H9 (cell line): ENCODE measurements at regions not wholly inside any gene's neighbourhood (a gene's known extent, or its start where the extent isn't known, plus 50 kb on each side); places are given as distances from the start of the nearest gene placed in this dataset.

Experiments used
- DNase-seq: peaks from one replicate; pipeline ENCODE4 v3.0.0-alpha.2; 2017
- H2AFZ ChIP-seq: one replicate; pipeline ENCODE4 v1.6.1; 2013; ENCODE audit warnings: mild to moderate bottlenecking, low read length, control low read depth, moderate library complexity
- H2AK5ac ChIP-seq: 2 replicates; pipeline ENCODE4 v1.6.1; 2013; ENCODE audit warnings: low read length, control low read depth, mixed read lengths; ENCODE audit not compliant: insufficient read length
- H2BK120ac ChIP-seq: one replicate; pipeline ENCODE4 v1.6.1; 2013; ENCODE audit warnings: low read depth, mild to moderate bottlenecking, low read length, control low read depth, inconsistent platforms; ENCODE audit not compliant: poor library complexity, severe bottlenecking
- H2BK12ac ChIP-seq: 2 replicates; pipeline ENCODE4 v1.6.1; 2013; ENCODE audit warnings: low read length, control low read depth, mixed read lengths, low read depth; ENCODE audit not compliant: insufficient read length
- H2BK15ac ChIP-seq: 2 replicates; pipeline ENCODE4 v1.6.1; 2013; ENCODE audit warnings: low read depth, low read length, control low read depth
- H2BK20ac ChIP-seq: one replicate; pipeline ENCODE4 v1.6.1; 2013; ENCODE audit warnings: low read depth, mild to moderate bottlenecking, low read length, control low read depth, inconsistent platforms; ENCODE audit not compliant: poor library complexity, severe bottlenecking
- H2BK5ac ChIP-seq: 2 replicates; pipeline ENCODE4 v1.6.1; 2013; ENCODE audit warnings: low read length, control low read depth, mixed read lengths; ENCODE audit not compliant: insufficient read length
- H3K14ac ChIP-seq: 2 replicates; pipeline ENCODE4 v1.6.1; 2013; ENCODE audit warnings: low read length, control low read depth; ENCODE audit not compliant: insufficient read depth
- H3K18ac ChIP-seq: 2 replicates; pipeline ENCODE4 v1.6.1; 2013; ENCODE audit warnings: low read depth, mild to moderate bottlenecking, mixed read lengths, low read length, control low read depth; ENCODE audit not compliant: insufficient read length
- H3K23ac ChIP-seq: 2 replicates; pipeline ENCODE4 v1.6.1; 2013; ENCODE audit warnings: low read length, control low read depth, mixed read lengths, low read depth; ENCODE audit not compliant: insufficient read length
- H3K23me2 ChIP-seq: 2 replicates; pipeline ENCODE4 v1.6.1; 2013; ENCODE audit warnings: low read depth, mild to moderate bottlenecking, mixed read lengths, low read length, control low read depth; ENCODE audit not compliant: insufficient read length, poor library complexity, severe bottlenecking
- H3K27ac ChIP-seq: 2 replicates; pipeline ENCODE4 v1.5.1; 2013; ENCODE audit warnings: low read length, control low read depth, mixed read lengths, low read depth; ENCODE audit not compliant: insufficient read length
- H3K27me3 ChIP-seq: 2 replicates; pipeline ENCODE4 v1.6.1; 2013; ENCODE audit warnings: low read length, control low read depth, inconsistent platforms; ENCODE audit not compliant: insufficient read depth
- H3K4ac ChIP-seq: 2 replicates; pipeline ENCODE4 v1.6.1; 2013; ENCODE audit warnings: low read depth, mild to moderate bottlenecking, control low read depth, inconsistent platforms, low read length, moderate library complexity
- H3K4me1 ChIP-seq: 2 replicates; pipeline ENCODE4 v1.6.1; 2013; ENCODE audit warnings: low read length, control low read depth, inconsistent platforms; ENCODE audit not compliant: insufficient read depth
- H3K4me2 ChIP-seq: 2 replicates; pipeline ENCODE4 v1.6.1; 2013; ENCODE audit warnings: low read length, control low read depth, mixed read lengths; ENCODE audit not compliant: insufficient read length, insufficient read depth
- H3K56ac ChIP-seq: 2 replicates; pipeline ENCODE4 v1.6.1; 2013; ENCODE audit warnings: low read depth, mild to moderate bottlenecking, mixed read lengths, low read length, control low read depth; ENCODE audit not compliant: insufficient read length
- H3K79me1 ChIP-seq: 2 replicates; pipeline ENCODE4 v1.6.1; 2013; ENCODE audit warnings: low read depth, mild to moderate bottlenecking, moderate library complexity, low read length, control low read depth, inconsistent platforms; ENCODE audit not compliant: insufficient read depth, poor library complexity, severe bottlenecking
- H3K79me2 ChIP-seq: 2 replicates; pipeline ENCODE4 v1.6.1; 2013; ENCODE audit warnings: low read length, control low read depth, inconsistent platforms; ENCODE audit not compliant: insufficient read depth
- H3K9ac ChIP-seq: 2 replicates; pipeline ENCODE4 v1.6.1; 2013; ENCODE audit warnings: low read length, control low read depth, mixed read lengths; ENCODE audit not compliant: insufficient read length; ENCODE audit errors: extremely low read depth
- H3K9me3 ChIP-seq: one replicate; pipeline ENCODE4 v1.6.1; 2013; ENCODE audit warnings: low read depth, low read length, inconsistent platforms; ENCODE audit not compliant: control insufficient read depth
- H3T11ph ChIP-seq: one replicate; pipeline ENCODE4 v1.6.1; 2013; ENCODE audit warnings: mild to moderate bottlenecking, low read length, control low read depth, inconsistent platforms
- H4K20me1 ChIP-seq: one replicate; pipeline ENCODE4 v1.6.1; 2013; ENCODE audit not compliant: control insufficient read depth, insufficient read length, insufficient read depth
- H4K5ac ChIP-seq: 2 replicates; pipeline ENCODE4 v1.6.1; 2013; ENCODE audit warnings: low read depth, mild to moderate bottlenecking, mixed read lengths, low read length, control low read depth; ENCODE audit not compliant: insufficient read length
- H4K8ac ChIP-seq: replicated peaks from 2 replicates; pipeline ENCODE4 v1.6.1; 2013; ENCODE audit warnings: low read length, control low read depth, mixed read lengths, low read depth; ENCODE audit not compliant: insufficient read length
- H4K91ac ChIP-seq: 2 replicates; pipeline ENCODE4 v1.6.1; 2013; ENCODE audit warnings: low read depth, mild to moderate bottlenecking, moderate library complexity, mixed read lengths, low read length, control low read depth; ENCODE audit not compliant: insufficient read length
- H3K27ac Mint-ChIP-seq, 3 experiments: 2 replicates in 2 of 3; 3 replicates in 1 of 3; pipeline ENCODE4 v1.8.0; 2020 to 2021; ENCODE audit warnings: mixed read lengths in 3 of 3, mild to moderate bottlenecking in 1 of 3, moderate library complexity in 1 of 3
- H3K27me3 Mint-ChIP-seq: 2 replicates; pipeline ENCODE4 v1.8.0; 2021; ENCODE audit warnings: low read depth, mild to moderate bottlenecking, moderate library complexity, mixed read lengths
- H3K36me3 Mint-ChIP-seq, 3 experiments: 2 replicates in 2 of 3; 3 replicates in 1 of 3; pipeline ENCODE4 v1.8.0; 2020 to 2021; ENCODE audit warnings: low read depth in 3 of 3, mixed read lengths in 3 of 3; ENCODE audit not compliant: insufficient read depth in 1 of 3
- H3K4me1 Mint-ChIP-seq, 2 experiments: 2 replicates each; pipeline ENCODE4 v1.8.0; 2020; ENCODE audit warnings: mixed read lengths in 2 of 2
- H3K4me3 Mint-ChIP-seq, 2 experiments: 2 replicates in 1 of 2; 3 replicates in 1 of 2; pipeline ENCODE4 v1.8.0; 2020 to 2021; ENCODE audit warnings: mild to moderate bottlenecking in 2 of 2, mixed read lengths in 2 of 2, moderate library complexity in 1 of 2
- H3K9me3 Mint-ChIP-seq, 2 experiments: 2 replicates in 1 of 2; 3 replicates in 1 of 2; pipeline ENCODE4 v1.8.0; 2020; ENCODE audit warnings: mild to moderate bottlenecking in 2 of 2, mixed read lengths in 2 of 2, moderate library complexity in 1 of 2
- WGBS: extraction: QIAGEN DNeasy Blood & Tissue Kit; methylation state at CpG from one replicate; pipeline ENCODE4 v1.1.7; 2013; ENCODE audit warnings: missing lambda C conversion rate, low lambda C conversion rate, mixed read lengths; ENCODE audit not compliant: insufficient read length; ENCODE audit errors: extremely low coverage; 5-methylcytosine and 5-hydroxymethylcytosine counted together
- TF ChIP-seq, protein P1 (sequence below): fragments of 200-600 bp; sonication (generic); conservative IDR thresholded peaks from 3 replicates; pipeline ENCODE4 v1.8.0; 2021; ENCODE audit warnings: antibody characterized with exemption, mild to moderate bottlenecking

DNA sequence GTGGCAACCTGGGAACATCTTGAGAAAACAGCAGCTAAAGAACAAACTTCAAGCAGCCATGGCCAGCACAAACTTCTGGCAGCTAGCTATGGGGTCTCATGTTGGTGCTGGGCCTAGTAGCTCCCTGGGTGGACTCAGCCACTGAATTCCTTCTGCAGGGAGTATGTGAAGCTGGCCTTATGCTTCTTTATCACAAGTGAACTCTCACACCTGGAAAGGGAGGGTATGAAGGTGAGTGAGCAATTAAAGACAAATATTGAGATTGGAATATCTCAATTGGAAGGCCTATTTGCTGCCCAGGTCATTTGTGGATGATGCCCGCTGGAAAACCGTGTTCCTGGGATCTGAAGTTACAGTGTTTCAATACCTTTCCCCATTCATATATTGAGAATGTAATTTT, 153.3 kb upstream of the RPS6KA3 start:
- no peak overlapping the region for H3K18ac ChIP-seq
- H3K36me3 Mint-ChIP-seq = peaks cover 0 to 5% (median 0%) of the 10 kb centered on the region in 3 experiments; a peak in 2 of 7 replicates
- H3K27ac Mint-ChIP-seq = no peak overlapping the region
- no peak overlapping the region for H4K5ac ChIP-seq
- H3K79me2 ChIP-seq = no peaks in the 10 kb centered on the region
- H3K9me3 ChIP-seq = peaks cover 7% of the 10 kb centered on the region
- H3K4me2 ChIP-seq = no peak overlapping the region
- H3K27ac ChIP-seq = no peak overlapping the region
- no peak overlapping the region for H2BK20ac ChIP-seq
- no peak overlapping the region for H2BK5ac ChIP-seq
- H4K8ac ChIP-seq = no peak overlapping the region
- H2AFZ ChIP-seq = no peak overlapping the region
- H3K9me3 Mint-ChIP-seq = peaks cover 62 to 64% of the 10 kb centered on the region in 2 experiments
- no peaks in the 10 kb centered on the region for H3K4me1 ChIP-seq
- no peaks in the 10 kb centered on the region for H4K20me1 ChIP-seq
- no peak overlapping the region for H4K91ac ChIP-seq
- H3T11ph ChIP-seq = no peak overlapping the region
- H3K23me2 ChIP-seq = no peaks in the 10 kb centered on the region
- H3K27me3 ChIP-seq = no peaks in the 10 kb centered on the region
- WGBS = no CpG with 5 or more reads among the region's 2 CpGs
- H3K4me1 Mint-ChIP-seq = no peaks in the 10 kb centered on the region
- H3K4ac ChIP-seq = no peak overlapping the region
- no peaks in the 10 kb centered on the region; the same call in 1 of the 2 replicates for H3K27me3 Mint-ChIP-seq
- no peak overlapping the region for H2AK5ac ChIP-seq
- no peak for DNase-seq
- no peak overlapping the region for H3K56ac ChIP-seq
- H2BK15ac ChIP-seq = no peak overlapping the region
- H3K23ac ChIP-seq = no peak overlapping the region
- no peak overlapping the region for H3K9ac ChIP-seq
- no peak overlapping the region for H3K4me3 Mint-ChIP-seq
- TF ChIP-seq, protein P1, sequence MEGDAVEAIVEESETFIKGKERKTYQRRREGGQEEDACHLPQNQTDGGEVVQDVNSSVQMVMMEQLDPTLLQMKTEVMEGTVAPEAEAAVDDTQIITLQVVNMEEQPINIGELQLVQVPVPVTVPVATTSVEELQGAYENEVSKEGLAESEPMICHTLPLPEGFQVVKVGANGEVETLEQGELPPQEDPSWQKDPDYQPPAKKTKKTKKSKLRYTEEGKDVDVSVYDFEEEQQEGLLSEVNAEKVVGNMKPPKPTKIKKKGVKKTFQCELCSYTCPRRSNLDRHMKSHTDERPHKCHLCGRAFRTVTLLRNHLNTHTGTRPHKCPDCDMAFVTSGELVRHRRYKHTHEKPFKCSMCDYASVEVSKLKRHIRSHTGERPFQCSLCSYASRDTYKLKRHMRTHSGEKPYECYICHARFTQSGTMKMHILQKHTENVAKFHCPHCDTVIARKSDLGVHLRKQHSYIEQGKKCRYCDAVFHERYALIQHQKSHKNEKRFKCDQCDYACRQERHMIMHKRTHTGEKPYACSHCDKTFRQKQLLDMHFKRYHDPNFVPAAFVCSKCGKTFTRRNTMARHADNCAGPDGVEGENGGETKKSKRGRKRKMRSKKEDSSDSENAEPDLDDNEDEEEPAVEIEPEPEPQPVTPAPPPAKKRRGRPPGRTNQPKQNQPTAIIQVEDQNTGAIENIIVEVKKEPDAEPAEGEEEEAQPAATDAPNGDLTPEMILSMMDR = no peak
- H3K14ac ChIP-seq = no peak overlapping the region
- H2BK12ac ChIP-seq = no peak overlapping the region
- no peaks in the 10 kb centered on the region for H3K79me1 ChIP-seq
- H2BK120ac ChIP-seq = no peak overlapping the region
